ENCODE measurements at regions not wholly inside any gene's neighbourhood (a gene's known extent, or its start where the extent isn't known, plus 50 kb on each side); places are given as distances from the start of the nearest gene placed in this dataset.

DNA sequence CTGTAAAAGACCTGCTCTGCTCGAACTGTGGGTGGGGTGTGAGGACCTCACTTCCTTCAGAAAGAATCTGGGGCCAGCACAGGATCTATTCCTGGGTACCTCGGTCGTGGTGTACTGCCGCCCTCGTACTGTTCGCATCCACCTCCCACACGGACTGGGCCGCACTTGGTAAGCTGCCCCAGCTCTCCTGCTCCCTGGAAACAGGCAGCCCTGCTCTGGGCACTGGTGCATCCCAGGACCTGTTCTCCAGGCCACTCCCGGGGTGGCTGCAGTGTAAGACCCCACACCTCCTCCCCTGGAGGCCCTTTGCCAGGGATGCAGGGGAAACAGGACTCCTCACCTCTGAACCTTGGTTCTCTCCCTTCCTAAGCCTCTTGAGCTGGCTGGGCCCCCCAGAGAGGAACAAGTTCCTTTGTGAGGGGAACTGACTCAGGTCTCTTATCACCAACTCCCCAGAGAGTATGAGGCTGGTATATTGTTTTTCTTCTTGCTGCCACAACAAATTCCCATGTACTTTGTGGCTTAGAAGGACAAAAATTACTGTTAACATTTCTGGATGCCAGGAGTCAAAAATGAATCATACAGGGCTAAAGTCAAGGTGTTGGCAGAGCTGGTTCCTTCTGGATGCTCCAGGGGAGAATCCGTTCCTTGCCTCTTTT is 276.5 kb downstream of the NUAK1 start:
- no peak for ATAC-seq
- no peak overlapping the region for H3K4me3 ChIP-seq
- intact Hi-C loops (cut with DNase I, micrococcal nuclease), result no loop called here
- no peaks in the 10 kb centered on the region for H3K9me3 ChIP-seq
- DNase-seq, result peak in 1 of 3 donors; percentile 48
- no peaks in the 10 kb centered on the region for H3K36me3 ChIP-seq (ENCODE audit: low read depth)
- no peaks in the 10 kb centered on the region for H3K4me1 ChIP-seq (ENCODE audit: low read depth)
- TF ChIP-seq, protein P1, sequence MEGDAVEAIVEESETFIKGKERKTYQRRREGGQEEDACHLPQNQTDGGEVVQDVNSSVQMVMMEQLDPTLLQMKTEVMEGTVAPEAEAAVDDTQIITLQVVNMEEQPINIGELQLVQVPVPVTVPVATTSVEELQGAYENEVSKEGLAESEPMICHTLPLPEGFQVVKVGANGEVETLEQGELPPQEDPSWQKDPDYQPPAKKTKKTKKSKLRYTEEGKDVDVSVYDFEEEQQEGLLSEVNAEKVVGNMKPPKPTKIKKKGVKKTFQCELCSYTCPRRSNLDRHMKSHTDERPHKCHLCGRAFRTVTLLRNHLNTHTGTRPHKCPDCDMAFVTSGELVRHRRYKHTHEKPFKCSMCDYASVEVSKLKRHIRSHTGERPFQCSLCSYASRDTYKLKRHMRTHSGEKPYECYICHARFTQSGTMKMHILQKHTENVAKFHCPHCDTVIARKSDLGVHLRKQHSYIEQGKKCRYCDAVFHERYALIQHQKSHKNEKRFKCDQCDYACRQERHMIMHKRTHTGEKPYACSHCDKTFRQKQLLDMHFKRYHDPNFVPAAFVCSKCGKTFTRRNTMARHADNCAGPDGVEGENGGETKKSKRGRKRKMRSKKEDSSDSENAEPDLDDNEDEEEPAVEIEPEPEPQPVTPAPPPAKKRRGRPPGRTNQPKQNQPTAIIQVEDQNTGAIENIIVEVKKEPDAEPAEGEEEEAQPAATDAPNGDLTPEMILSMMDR (IDR thresholded peaks at IDR 0.05), result no peak

DNA sequence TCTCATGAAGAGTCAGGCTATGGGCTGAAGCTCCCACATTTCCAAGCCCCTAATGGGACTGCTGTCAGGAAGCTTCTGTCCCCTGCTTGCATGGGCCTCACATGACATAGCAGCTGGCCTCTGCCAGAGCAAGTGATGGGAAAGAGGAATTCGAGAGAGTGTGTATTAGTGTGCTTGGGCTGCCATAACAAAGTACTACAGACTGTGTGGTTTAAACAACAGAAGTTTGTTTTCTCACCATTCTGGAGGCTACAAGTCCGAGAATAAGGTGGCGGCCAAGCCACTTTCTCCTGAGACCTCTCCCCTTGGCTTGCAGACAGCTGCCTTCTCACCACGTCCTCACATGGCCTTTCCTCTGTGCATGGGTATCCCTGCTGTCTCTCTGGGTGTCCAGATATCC is 274.4 kb downstream of the NUAK1 start:
- TF ChIP-seq, protein P1 (IDR thresholded peaks at IDR 0.05), result no peak

DNA sequence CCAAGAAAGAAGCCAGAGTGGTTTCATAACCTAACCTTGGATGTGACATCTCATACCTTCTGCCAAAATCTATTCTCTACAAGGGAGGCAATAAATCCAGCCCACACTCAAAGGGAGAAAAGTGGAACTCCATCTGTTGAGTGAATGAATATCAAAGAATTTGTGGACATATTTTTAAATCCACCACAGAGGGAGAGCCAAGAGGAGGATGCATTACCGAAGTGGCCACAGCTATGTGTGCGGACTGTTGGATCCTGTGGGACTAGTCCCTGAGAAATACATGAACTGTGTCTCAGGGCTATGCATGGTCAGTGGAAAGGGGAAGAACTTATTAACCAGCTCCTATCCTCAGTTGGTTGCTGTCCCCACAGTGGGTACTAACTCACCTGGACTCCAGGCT is 273.9 kb downstream of the NUAK1 start:
- Histone ChIP-seq H3K36me3 (ENCODE audit: low read depth) (no peaks in the 10 kb centered on the region), H3K4me3 (no peak overlapping the region), H3K9me3 (no peaks in the 10 kb centered on the region), H3K4me1 (ENCODE audit: low read depth) (no peaks in the 10 kb centered on the region)
- intact Hi-C loops (cut with DNase I, micrococcal nuclease), result no loop called here
- no peak for DNase-seq
- TF ChIP-seq, protein P1 (IDR thresholded peaks at IDR 0.05), result no peak
- ATAC-seq, result no peak

More for the DNA sequence above, 274.4 kb downstream of the NUAK1 start:
- no peaks in the 10 kb centered on the region for H3K9me3 ChIP-seq
- DNase-seq, result no peak
- ATAC-seq, result no peak
- H3K4me3 ChIP-seq, result no peak overlapping the region
- intact Hi-C loops (cut with DNase I, micrococcal nuclease), result no loop called here
- no peaks in the 10 kb centered on the region for H3K36me3 ChIP-seq (ENCODE audit: low read depth)
- H3K4me1 ChIP-seq (ENCODE audit: low read depth), result no peaks in the 10 kb centered on the region

DNA sequence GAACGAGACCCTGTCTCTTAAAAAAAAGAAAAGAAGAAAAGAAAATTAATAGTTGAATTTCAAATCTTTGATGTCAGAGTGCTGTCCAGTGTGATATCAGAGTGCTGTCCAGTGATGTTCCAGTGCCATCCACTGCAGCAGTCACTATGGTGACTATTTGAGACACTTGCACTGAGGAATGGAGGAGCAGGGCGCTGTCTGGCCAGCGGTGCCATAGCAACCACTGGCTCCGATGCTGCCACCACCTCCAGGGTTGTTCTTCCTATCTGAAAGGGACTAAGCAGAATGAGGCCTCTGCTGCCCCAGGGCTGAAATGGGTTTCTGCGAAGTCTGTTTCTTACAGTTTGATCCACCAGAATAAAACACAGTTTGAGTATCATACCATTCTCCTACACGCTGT is 272.9 kb downstream of the NUAK1 start:
- Histone ChIP-seq H3K9me3 (no peaks in the 10 kb centered on the region), H3K36me3 (ENCODE audit: low read depth) (no peaks in the 10 kb centered on the region), H3K4me1 (ENCODE audit: low read depth) (no peaks in the 10 kb centered on the region), H3K4me3 (no peak overlapping the region)
- no peak for ATAC-seq
- no peak for DNase-seq
- TF ChIP-seq, protein P1 (IDR thresholded peaks at IDR 0.05), result no peak
- intact Hi-C loops (cut with DNase I, micrococcal nuclease), result no loop called here

DNA sequence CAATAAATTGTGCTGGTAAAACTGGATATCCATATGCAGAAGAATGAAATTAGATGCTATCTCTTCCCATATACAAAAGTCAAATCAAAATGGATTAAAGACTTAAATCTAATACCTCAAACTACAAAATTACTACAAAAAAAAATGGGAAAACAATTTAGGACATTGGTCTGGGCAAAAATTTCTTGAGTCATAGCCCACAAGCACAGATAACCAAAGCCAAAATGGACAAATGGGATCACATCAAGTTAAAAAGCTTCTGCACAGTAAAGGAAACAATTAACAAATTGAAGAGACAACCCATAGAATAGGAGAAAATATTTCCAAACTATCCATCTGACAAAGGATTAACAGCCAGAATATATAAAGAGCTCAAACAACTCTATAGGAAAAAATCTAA is 264.6 kb downstream of the NUAK1 start:
- TF ChIP-seq, protein P1 (IDR thresholded peaks at IDR 0.05), result no peak
- ATAC-seq (no peak), DNase-seq (no peak)
- Histone ChIP-seq H3K4me1 (ENCODE audit: low read depth) (no peaks in the 10 kb centered on the region), H3K36me3 (ENCODE audit: low read depth) (no peaks in the 10 kb centered on the region), H3K9me3 (no peaks in the 10 kb centered on the region), H3K4me3 (no peak overlapping the region)
- intact Hi-C loops (cut with DNase I, micrococcal nuclease), result no loop called here

Data from mucosa of descending colon (tissue), 3 donors.